ENCODE measurements at regions not wholly inside any gene's neighbourhood (a gene's known extent, or its start where the extent isn't known, plus 50 kb on each side); places are given as distances from the start of the nearest gene placed in this dataset.

DNA sequence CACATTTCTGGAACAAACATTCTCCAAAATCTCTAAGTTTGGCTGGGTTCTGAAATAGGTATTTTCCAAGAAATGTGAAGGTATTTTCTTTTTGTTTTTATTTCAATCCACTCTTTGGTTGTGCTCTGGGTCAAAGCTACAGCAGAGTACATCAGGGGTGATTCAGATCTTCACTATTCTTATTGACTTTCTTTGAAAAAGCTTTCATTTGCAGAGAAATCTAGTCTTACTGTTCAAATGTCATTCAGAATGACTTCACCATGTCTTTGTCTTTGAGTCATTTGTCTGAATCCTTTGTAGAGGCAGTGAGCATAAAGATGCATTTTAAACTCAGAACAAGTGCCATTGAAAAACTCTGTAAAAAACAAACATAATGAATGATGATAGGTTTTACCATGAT lies 547.2 kb upstream of the ADGRL3 start:
- TF ChIP-seq EZH2 (IDR thresholded peaks at IDR 0.05; ENCODE audit: borderline replicate concordance, low read depth, low read length, severe bottlenecking) (no peak), POLR2AphosphoS5 (IDR thresholded peaks at IDR 0.05; ENCODE audit: insufficient read depth, low read depth, low read length) (no peak), POLR2A (IDR thresholded peaks at IDR 0.05; ENCODE audit: low read depth, low read length) (no peak)
- TF ChIP-seq, protein P1, sequence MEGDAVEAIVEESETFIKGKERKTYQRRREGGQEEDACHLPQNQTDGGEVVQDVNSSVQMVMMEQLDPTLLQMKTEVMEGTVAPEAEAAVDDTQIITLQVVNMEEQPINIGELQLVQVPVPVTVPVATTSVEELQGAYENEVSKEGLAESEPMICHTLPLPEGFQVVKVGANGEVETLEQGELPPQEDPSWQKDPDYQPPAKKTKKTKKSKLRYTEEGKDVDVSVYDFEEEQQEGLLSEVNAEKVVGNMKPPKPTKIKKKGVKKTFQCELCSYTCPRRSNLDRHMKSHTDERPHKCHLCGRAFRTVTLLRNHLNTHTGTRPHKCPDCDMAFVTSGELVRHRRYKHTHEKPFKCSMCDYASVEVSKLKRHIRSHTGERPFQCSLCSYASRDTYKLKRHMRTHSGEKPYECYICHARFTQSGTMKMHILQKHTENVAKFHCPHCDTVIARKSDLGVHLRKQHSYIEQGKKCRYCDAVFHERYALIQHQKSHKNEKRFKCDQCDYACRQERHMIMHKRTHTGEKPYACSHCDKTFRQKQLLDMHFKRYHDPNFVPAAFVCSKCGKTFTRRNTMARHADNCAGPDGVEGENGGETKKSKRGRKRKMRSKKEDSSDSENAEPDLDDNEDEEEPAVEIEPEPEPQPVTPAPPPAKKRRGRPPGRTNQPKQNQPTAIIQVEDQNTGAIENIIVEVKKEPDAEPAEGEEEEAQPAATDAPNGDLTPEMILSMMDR (IDR thresholded peaks at IDR 0.05; ENCODE audit: extremely low read depth in 1 of 2, insufficient read depth in 1 of 2, low read depth in 1 of 2, low read length in 2 of 2) = no peak
